GM19328 (cell line): ENCODE measurements at regions not wholly inside any gene's neighbourhood (a gene's known extent, or its start where the extent isn't known, plus 50 kb on each side); places are given as distances from the start of the nearest gene placed in this dataset.

ENCODE experiments used
- ATAC-seq: cut with Tn5 transposase; IDR thresholded peaks from one replicate; pipeline ENCODE4 v1.9.1; 2021; ENCODE audit warnings: mild to moderate bottlenecking, moderate library complexity; ENCODE audit not compliant: unreplicated experiment

DNA sequence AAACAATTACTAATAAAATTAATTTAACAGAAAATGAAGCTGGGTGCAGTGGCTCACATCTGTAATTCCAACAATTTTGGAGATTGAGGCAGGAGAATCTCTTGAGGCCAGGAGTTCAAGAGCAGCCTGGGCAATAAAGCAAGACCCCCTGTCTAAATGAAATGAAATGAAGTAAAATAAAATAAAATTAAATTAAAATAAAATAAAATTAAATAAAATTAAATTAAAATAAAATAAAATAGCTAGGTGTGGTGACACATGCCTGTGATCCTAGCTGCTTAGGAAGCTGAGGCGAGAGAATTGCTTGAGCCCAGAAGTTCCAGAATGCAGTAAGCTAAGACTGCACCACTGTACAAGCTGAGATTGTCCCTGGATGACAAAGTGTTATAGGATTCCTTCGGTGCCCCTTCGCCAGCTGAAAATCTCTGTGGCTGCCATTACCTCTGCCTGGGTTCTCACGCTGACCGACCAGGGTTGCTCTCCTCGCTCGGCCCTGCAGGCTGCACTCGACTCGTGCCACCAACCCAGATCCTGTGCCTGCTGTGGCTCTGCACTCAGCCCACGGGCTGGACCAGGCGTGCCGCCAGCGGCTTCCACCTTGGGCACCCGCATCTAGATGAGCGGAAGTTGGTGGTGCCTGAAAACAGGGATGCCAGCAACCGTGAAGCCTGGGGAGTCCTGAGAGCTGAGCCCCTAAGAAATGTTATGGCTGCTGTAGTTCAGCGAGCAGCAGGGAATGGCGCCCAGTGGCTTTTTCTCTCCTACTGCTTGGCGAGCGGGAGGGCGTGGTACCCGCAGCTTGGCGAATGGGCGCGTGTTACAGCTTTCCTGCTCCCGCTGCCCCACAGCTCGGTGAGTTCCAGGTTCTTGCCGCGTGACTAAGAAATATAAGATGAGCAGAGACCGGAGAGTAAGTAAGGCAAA, 539.2 kb upstream of the PCDH9 start:
- no peak for ATAC-seq

DNA sequence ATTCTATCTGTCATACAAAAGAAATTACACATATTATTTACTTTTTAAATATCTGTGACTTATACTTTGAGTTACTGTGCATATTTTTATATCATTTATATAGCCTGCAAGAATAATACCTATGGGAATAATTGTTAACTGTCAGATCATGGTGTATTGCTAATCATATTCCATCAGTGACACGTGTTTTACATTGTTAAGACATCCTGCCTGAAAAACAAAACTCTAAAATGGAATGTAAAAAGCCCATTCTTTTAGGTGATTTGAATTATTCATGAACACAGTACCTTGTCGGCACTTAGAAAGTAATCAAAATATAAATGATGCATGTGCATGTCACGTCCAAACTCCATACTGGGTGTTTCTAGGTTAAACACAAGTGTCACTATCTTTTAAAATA, 533.8 kb upstream of the PCDH9 start:
- ATAC-seq = no peak

DNA sequence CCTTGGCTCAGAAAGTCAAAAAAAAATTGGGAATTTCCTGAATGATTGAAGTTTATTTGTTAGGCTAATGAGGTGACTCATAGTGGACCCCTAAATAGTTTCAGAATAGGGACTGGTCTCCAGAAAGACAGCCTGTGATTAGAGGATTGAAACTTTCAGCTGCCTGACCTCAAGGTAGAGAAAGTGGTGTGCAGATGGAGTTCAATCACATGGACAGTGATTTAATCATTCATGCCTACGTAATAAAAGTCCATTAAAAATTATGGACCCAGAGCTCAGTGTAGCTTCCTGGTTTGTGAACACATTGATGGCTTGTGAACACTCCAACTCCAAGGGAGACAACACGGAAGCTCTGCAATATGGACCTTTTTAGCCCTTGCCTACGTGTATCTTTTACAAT, 533.2 kb upstream of the PCDH9 start:
- ATAC-seq = no peak

DNA sequence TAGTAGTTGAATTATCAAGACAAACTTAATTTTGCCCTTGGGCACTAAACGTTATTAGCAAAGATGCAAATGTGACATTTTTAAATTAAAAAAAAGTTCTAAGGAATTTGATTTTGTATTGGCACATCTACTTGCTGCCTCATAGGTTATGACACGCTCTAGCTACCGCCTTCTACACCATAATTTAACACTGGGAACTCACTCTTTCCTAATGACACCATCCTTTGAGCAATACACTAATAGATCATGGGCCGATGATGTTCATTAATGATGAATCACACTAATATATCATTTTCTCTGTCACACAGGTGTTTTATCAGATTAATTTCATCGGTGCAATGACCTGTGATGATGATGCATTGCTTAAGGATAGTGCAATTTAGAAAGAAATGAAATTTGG, 528.8 kb upstream of the PCDH9 start:
- no peak for ATAC-seq

DNA sequence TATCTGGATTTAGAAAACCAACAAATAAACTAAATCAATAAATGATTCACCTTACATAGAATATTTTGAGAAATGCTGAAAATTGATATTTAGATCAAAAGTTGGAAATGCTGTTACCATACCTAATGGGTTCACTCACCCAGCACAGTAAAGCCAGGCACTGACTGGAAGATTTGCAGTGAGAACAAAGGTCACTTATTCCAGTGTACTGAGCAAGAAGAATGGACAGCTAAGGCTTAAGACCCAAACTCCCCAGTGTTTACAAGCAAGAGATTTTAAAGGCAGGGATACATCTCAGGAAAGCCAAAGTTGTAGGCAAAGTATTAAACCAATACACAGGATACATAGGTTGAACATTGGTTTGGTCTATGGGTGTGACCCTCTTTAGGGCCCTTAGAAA, 523.9 kb upstream of the PCDH9 start:
- no peak for ATAC-seq

DNA sequence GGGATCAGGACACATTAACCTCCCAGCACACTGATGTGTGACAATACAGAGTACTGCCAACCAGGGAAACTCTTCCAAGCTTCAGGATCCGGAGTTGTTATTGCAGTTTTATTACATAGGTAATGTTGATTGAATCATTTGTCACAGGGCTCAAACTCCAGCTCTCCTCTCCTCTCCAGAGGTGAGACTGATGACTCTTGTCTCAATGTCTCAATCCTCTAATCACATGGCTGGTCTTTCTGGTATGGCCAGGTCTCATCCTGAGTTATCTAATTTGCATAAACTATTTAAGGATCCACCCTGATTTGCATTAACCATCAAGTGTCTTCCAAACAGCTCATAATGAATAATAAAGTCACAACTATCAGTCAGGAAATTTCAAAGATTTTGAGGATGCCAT, 522.6 kb upstream of the PCDH9 start:
- no peak for ATAC-seq

DNA sequence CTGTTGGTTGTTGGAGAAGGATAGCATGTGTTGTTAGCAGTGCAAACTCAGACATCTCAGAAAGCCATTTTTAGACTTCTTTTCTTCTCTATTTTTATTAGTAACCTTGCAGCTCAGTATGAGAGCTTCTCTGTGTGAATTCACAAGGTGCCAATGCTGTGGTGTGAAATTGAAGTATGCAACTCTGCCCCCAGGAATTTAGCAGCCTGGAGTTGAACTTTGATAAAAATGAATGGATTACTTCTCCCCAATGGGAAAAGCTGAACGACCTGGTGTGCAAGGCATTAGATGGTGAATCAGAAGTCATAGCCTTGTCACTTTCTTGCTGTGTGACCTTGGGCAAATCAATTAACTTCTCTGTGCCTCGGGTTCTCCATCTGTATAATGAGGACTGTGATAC, 512.3 kb upstream of the PCDH9 start:
- no peak for ATAC-seq

DNA sequence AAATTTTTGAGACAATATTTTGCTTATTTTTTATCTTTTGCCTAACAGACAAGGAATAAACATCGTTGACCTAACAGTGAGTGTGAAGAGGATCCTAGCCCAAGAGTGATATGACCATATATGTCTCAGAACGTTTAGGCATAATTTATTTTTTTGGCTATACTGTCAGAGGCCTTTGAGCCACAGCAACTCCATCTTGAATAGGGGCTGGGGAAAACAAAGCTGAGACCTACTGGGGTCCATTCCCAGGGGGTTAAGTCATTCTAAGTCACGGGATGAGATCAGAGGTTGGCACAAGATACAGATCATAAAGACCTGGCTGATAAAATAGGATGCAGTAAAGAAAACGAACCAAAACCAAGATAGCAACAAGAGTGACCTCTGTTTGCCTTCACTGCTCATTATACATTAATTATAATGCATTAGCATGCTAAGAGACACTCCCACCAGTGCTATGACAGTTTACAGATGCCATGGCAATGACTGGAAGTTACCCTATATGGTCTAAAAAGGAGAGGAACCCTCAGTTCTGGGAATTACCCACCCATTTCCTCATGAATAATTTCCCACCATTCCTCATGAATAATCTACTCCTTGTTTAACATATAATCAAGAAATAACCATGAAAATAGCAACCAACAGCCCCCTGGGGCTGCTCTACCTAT, 510.9 kb upstream of the PCDH9 start:
- no peak for ATAC-seq

DNA sequence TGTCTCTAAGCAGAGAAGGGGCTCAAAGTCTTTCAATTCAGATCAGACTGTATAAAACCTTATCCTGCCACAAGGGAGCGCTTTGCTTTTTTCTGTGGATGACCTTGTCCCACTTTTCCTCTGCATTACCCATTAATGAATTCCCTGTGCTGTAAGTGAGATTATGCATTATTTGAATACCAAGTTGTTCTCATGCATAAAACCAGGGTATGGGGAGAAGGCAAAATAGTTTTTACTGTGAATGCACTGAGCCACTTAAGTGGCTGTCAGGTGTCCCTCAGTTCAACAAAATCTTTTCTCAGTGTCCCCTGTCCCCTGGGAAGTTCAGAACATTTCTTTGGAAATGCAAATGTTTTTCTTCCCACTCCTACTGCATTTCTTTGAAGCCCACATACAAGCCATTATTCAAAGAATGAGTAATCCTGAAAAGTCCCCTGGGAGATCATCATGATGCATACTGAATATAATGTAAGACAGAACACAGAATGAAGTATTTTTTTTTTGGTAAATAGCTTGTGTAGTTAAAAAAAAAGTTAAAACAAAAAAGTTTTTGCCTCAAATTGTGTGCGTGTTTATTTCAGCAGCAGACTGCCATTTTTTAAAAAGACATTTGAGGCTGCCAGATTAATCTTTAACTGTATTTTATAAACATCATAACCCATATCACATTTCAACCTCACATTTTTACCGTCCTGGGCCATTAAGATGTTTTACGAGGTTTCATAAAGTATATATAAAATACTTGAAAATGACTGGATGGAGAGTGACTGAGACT, 506.7 kb upstream of the PCDH9 start:
- ATAC-seq = no peak

DNA sequence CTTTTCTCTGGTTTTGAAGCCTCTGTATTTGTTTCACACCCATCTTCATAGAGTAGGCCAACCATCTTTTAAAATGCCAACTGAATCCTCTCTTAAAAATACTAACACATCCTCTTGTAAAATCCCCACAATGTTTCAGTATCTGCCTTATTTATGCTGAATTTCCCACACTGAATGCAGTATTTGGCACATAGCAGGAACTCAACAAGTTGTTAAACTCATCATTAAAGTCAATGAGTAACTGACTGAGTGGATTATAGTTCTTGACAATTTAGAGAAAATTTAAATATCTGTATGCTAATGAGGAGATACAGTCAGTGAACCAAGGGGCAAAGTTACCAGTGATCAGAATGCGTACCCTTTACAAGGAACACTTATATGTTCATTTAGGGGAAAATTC, 505.5 kb upstream of the PCDH9 start:
- no peak for ATAC-seq

DNA sequence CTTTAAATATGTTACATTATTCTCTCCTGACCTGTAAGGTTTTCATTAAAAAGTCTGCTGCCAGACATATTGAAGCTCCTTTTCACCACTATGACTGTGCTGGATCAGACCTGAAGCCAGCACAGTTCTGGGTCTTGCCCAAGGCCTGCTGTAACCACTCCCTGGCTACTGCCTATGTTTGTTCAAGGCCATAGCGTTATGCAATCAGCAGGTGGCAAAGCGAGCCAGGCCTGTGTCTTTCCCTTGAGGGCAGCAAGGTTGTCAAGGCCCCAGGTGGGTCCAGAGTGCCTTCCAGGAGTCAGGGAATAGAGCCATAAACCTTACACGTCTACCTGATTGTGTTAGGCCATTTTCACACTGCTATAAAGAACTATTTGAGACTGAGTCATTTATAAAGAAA, 496.8 kb upstream of the PCDH9 start:
- no peak for ATAC-seq

DNA sequence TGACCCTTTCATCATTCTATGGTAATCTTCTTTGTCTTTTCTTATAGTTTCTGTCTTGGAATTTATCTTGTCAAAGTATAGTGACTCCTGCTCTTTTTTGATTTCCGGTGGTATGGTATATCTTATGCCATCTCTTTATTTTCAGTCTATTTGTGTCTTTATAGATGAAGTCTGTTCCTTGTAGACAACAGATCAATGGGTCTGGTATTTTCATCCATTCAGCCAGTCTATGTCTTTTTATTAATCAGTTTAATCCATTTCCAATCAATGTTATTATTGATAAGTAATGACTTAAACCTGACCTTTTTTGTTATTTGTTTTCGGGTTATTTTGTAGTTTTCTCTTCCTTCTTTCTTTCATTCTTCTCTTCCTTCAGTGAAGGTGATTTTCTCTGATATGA, 495.9 kb upstream of the PCDH9 start:
- ATAC-seq = no peak

DNA sequence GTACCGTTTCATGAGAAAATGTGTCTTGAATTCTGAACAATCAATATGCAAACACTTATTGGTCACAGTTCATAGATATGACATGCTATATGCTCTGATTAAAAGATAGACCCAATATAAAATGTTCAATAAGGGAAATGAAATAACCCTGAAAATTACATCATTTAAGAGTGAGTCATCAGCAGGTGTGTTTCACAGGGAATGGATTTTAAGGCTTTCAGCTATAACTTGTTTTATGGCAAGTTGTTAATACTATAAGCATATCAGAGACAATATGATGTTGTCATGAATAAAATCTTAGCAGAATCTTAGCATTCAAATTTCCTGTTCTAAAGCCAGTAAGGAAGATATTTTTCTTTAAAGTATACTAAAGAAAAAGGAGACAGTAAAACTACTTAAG, 483.4 kb upstream of the PCDH9 start:
- ATAC-seq = no peak

DNA sequence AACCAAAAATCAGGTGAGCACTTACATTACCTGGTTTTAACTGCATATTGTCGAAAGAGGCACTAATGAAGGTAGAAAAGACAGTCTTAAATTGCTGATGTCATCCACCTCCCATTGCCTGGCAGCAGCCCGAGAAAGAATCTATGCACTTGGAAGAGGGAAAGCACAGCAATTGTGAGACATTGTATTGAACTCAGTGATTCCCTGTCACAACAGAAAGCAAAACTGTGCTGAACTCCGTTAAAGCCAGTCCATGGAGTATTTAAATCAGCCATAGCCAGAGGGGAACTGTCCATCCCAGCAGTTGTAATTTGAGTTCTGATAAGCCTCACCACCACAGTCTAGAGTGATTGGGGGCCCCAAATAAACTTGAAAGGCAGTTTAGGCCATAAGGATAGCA, 466.6 kb upstream of the PCDH9 start:
- ATAC-seq = no peak

DNA sequence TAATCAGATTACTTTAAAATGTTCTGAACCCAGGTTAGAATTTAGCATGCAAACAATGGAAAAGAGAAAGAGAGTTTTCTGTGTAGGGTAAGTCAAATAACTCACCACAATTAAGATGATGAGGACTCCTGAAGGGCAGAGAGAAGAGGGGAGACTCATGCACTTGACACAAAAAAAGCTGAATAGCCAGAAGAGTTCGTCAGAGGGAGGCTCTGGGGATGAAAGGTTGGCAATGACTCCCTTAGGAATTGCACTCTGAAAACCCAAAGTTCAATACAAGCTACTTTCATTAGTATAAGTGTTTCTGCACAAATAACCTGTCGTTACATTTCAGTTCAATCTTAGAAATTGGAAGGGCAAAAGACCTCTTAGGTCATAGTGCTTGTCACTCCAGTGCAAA, 434.4 kb upstream of the PCDH9 start:
- ATAC-seq = no peak

DNA sequence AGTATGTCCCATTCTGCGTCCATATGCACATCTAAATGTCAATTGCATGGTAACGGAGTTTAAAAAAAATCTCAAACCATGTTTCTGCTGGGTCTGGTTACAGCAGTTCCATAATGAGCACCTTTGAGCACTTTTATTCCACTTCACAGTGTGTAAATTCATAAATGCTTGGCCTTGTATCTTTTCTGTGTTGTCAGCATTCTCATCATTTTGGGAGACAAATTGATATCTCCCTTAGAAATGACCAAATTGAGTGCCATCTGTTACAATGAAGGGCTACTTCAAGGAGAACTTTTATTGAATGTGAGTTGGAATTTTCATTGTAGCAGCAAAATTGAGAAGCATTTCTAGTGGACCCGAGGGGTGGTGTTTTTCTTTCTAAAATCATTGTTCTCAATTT, 432.9 kb upstream of the PCDH9 start:
- no peak for ATAC-seq

DNA sequence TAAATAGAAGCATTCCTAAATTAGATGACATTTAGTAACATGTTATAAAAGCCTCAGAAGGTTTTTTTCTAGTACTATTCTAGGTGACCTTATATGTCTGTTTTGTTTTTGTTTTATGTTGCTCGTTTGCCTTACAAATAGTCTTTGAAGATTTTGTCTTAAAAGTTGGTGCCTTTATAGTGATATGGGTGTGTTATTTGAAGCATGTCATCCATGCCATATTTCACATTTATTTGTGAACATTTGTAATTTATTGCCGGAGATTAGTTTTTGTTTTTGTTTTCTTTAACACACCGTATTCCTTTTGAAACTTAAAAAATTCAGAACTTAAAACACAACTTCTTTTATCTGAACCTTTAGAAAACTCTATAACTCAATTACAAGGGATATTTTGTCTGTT, 422.8 kb upstream of the PCDH9 start:
- ATAC-seq = no peak

DNA sequence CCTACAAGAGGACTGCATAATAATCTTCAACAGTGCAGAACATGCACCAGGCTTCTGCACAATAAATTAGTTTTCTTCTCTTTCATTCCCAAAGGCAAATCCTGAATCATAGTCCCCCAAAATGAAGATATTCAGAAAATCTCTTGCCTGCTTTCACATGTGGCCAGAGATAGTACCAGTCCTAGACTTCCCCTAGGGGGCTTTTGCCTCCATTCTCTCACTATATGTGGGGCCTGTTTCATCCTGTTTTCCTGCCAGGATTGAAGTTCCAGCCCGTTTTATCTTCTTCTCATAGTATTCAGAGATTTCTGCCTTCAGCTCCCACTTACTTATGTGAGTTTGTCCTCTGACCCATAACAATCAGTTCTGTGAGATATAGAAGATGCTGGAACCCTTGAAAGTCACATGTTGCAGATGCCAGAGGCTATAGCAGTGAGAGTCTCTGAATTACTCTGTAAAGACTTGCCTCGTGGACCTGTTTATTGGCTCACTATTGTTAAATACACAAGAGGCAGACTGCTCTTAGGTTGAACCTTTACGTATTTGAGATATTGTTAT, 421.9 kb upstream of the PCDH9 start:
- no peak for ATAC-seq

DNA sequence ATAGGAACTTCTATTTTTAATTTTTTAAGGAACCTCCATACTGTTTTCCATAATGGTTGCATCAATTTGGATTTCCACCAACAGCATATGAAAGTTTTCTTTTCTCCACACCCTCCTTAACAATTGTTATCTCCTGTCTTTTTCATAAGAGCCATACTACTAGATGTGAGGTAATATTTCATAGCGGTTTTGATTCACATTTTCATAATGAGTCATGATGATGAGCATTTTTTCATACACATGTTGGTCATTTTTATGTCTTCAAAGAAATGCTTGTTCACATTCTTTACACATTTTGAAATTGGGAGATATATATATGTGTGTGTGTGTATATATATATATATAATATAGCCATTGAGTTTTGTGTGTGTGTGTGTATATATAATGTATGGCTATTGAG, 420.3 kb upstream of the PCDH9 start:
- ATAC-seq = no peak

DNA sequence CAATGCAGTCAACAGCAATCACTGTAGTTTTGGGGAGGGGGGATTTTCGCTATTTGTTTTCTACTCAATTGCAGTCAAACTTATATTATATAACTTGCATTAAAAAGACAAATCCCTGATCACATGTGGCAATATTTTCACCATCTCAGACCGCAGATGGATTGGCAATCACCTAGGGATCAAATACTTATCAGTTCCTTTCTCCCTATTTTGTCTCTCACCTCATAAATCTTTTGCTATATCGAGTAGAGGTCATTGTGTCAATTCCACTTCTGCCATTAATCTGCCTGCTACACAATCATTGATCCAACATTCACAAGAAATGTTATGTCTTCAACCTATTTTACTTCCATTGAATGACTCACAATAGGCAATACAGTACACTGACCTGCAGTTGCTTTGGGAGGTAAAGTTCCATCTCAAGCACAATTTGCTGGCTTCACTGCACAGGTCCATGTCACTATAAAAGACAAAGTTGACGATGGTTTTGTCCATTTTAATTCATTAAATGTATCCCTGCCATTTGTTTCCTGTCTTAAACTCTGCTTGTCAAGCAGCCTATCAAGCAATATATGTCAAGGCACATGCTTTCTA, 415.8 kb upstream of the PCDH9 start:
- no peak for ATAC-seq

DNA sequence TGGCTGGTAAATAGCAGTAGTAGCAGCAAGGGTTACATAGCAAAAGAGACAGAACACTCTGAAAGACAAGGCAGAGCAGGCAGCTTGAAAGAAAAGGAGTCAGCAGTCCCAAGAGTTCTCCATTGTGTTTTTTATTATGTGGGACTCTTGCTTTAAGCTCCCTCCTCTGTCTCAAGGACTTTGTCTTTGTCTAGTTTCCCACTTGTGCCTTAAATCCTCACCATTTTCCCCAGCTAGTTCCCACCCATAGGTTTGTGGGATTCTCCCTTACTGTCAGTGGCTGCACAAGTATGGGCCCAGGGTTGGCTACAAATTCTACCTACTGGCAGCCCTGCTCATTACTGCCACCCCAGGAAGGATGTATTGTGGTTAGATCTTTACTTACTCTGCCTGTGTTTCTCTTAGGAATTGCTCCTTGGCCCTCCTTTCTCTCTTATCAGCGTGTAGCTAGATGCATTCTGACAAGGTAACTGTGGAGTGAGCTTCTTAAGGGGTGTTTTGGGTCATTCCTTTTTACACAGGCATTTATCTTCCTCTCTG, 413.4 kb upstream of the PCDH9 start:
- ATAC-seq = no peak
